NCI-H1092 treated with DMSO at 0.1 percent for 48 hours (cell line): ENCODE measurements at regions not wholly inside any gene's neighbourhood (a gene's known extent, or its start where the extent isn't known, plus 50 kb on each side); places are given as distances from the start of the nearest gene placed in this dataset.

Experiments
- DNase-seq: peaks from one replicate; lab custom pipeline; 2025; lab: John Stamatoyannopoulos, UW

DNA sequence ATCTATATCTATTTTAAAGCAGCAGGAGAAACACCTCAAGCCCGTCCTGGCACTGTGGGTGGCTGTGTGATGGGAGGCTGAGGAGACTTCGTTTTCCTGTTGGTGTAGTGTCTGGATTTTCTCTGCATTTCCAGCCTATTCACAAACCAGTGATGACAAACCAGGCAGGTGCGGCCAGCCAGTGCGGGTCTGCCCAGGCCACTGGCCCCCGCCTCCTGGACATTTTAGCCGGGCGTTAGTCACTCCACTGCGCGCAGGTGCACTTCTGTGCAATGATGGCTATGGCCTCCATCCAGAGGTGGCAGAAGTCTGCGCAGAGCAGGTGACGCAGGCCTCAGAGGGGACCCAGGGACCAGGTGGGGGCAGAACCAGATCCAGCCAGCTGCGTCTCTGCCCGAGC is 64.9 kb upstream of the PITRM1 start:
- DNase-seq = no peak

DNA sequence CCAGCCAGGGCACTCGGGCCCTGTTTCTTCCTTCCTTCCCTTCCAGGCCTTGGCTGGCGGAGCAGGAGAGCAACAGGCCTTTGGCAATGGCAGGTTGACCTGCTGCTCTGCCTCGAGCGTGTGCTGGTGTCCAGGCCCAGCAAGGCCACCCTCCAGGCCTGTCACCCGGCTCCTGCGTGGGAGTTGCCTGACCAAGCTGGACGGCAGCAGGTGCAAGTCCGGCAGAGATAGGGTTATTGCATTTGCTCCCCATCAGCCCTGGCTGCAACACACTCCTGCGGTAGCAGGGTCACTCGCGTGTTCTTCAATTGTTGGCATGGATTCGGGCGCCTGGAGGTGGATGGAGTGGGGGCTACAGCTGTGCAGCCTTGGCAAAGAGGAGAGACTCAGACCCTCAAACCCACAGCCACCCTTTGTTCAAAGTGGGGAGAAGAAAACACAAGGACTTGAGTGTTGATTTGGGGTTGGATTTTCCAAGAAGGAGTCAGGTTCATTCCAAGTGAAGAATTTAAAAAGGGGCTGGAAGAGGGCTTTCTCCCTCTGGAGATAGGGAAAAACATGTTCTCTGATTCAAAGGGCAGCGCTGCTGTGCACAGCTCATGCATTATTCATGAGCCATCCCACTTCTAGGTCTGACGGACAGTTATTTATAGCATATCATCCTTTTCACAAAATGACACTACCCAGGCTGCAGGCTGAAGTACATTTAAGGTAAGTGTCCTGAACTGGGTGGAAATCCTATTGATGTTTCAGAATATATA is 64.2 kb upstream of the PITRM1 start:
- DNase-seq = no peak

DNA sequence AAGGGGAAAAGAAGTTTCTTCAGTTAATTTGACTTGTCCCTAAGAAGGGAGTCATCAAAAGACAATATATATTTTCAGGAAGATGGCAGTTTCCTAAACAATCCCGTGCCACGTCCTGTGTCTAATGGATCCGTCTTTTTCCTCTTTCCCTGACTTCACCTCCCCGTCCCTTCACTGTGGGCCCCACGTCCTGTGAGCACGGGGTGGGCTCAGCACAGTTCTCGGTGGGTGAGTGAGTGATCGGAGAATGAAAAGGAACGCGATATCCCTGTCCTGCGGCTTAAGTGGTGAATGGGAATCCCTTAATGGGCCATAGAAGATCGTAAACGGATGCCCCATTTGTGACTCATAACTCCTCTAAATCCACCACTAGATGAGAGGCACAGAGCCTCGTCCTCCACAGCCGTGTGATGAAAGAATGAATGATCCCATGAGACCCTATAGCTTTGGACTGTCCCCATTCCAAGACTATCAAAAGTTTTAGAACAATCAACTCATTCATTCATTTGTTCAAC is 63.5 kb upstream of the PITRM1 start:
- DNase-seq = no peak

DNA sequence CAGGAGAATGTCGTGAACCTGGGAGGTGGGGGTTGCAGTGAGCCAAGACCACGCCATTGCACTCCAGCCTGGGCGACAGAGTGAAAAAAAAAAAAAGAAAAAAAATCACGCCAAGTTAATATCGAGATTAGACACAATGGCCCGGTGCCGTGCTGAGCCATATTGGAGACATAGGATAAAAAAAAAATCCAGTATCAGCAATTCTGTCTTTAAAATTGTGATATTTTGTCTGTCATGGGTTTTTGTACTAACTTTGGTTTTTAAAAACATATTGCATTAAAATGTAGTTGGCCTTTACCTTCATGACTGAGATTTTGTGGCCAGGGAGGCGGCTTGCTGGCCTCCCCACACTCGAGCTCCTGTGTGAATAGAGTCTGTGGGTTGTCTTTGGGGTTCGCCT is 62.8 kb upstream of the PITRM1 start:
- DNase-seq = no peak

DNA sequence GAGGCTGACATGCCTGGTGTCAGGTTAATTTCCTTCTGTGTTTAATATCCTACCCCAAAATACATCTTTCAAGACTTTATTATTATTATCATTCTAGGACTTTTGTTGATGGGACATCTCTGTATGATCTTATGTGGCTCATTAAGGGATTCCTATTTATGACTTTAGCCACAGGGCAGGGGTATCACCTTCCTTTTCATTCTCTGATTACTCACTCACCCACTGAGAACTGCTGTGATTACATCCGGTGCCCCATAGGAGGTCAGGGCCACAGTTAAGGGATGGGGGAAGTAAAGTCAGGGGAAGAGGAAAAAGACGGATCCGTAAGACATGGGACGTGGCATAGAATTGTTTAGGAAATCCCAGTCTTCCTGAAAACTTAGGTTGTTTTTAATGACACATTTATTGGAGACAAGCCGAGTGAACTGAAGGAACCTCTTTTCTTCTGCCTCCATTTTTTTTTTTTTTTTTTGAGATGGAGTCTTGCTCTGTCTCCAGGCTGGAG is 61.0 kb upstream of the PITRM1 start:
- no peak for DNase-seq

DNA sequence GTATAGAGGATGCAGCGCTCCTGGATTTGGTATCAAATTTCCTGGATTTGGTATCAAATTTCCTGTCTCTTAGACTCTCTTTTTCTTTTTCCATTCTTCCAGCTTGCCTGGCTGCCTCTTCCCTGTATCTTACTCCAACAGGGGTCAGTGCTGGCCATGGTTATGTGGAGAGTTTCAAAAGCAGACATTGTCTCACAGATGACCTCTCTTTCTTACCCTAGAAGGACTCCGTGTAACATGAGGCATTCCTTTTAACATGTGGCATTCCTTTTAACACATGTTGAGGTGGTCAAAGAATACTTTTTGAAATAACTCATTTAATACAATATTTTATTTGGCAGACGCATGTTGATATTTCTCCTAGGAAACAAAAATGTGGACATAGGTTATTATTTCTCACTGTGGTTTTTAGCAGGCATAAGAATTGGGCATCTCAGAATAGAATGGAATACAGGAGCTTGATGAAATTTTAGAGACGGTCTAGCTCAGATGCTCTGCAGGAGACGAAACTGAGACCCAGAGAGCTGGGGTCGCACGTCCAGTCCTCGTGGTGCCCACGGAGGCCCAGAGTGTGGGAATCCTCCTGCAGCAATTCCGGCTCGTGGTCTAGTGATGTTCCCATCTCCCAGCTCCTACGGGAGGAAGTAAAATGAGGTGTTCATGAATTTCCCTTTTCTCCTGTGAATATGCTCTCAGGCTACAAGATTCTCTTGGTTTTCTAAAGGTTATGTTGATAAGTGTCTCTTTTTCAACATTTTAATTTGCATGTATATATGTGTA is 59.6 kb upstream of the PITRM1 start:
- no peak for DNase-seq

DNA sequence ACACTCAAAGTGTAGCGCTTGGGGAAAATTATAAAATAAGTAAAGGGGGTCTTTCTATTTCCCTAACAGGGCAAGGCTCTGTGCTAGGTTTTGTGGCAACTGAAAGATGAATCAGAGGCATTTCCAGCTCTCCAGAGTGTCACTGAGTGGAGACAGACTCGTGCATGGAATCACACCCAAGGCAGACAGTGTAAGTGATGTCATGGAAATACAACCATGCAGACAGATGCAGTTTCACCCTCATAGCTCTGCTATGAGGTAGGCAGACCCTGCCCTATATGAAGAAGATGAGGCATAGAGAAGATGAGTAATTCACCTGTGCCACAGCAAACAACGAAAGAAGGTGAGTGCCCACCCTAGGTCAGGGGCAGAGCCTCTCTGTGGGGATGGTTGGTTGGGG is 57.2 kb upstream of the PITRM1 start:
- no peak for DNase-seq

DNA sequence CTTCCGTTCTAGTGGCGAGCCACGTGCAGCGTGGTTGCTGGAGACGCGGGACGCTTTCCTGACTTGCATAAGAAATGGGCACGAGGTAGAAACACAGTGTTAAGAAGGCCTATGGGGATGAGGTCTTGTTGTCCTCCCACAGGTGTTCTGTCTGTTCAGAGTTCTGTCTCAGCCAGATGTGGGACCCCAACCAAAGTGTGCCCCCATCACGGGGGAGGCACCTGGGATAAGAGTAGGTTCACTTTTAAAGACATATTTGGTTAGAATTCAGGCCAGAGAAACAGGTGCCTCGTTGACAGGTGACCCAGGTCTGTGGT is 56.0 kb upstream of the PITRM1 start:
- DNase-seq = no peak

DNA sequence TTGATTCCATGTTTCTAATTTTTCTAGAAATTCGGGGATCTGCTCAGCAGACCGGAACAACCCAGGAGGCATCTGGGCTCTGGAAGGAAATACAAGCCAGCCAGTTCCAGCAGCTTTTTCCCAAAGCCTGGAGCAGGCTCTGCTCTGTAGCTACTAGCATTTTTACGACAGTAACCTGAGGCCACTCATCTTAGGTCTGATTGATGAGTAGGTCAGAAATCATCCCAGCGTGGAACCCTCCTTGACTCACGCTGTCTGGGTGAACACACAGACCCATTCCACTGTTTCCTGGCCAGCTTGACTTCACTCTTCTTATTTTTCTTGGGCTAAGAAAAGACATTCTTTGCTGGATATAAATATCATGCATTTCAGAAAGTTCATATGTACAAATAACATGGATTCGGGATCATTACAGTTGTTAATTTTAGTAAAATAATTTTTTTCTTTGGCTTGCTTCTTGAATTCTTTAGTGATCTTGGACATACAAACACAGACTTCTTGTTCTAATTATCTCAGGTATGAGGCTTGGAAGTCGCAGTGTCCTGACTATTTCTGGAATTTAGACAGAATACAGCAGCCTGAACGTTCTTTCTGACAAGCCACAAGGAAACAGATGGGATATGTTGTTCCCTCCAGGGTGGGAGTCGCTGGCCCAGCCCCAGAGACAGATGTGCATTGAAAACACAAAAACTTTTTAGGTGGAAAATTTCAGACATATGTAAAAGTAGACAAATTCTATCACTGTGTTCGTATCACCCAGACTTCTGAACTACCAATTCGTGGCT is 54.6 kb upstream of the PITRM1 start:
- no peak for DNase-seq

DNA sequence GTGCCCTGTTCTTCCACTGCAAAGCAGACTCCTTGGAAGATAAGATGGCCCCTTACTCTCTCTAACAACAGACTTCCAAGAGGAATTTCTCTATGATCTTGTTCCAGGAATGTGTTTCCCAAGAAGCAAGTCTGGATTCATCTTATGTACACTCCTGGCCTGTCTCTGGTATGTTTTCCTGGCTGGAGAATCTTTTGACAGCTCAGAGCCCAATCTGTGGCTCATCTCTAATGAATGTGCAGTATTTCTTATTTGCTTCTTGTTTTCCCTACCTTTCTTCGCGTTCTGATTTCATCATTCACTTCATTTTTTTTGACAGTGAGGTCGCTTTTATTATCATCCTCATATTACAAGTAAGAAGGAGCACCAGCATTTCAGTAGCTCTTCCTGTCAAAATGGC is 53.0 kb upstream of the PITRM1 start:
- DNase-seq = no peak

DNA sequence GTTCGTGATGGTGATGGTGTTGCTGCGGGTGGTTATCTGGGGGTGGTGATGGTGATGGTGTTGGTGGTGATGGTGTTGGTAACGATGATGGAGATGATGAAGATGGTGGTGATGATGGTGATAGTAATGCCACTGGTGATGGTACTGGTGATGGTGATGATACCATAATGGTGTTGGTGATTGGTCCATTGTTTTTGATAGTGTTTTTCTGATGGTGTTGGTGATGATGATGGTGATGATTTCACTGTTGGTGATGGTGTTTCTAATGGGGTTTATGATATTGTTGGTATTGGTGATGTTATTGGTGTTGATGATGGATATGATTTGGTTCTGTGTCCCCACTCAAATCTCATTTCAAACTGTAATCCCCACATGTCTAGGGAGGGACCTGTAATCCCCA is 51.7 kb upstream of the PITRM1 start:
- DNase-seq = no peak

DNA sequence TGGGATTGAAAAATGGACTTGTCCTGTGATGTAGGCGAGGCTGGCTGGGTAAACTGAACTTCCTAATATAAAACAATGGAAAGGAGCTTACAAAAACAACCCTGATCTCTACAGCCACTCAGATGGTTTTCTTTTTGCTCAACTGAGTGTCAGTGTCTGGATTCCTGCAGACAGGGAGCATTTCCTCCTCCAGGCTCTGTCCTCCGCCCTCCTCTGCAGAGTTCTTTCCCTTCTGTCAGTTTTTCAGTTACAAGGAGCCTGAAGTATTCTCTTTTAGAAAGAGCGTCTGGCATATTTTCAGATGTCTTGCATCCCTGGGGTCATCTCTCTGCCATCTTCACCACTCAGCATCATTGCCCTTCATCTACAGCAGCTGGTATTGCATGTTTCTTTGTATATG is 50.0 kb upstream of the PITRM1 start:
- no peak for DNase-seq
